HCT116 (cell line): ENCODE measurements at regions not wholly inside any gene's neighbourhood (a gene's known extent, or its start where the extent isn't known, plus 50 kb on each side); places are given as distances from the start of the nearest gene placed in this dataset.

ENCODE experiments used
- ATAC-seq: fragments of 200-7000 bp; cut with Tn5 transposase; 2 replicates; pipeline ENCODE4 v1.9.1; 2020; ENCODE audit warnings: mild to moderate bottlenecking, moderate library complexity
- BruUV-seq: library from RNA; stranded (reverse); fragments of 400-500 nt; replicated peaks from 2 replicates; lab custom pipeline; 2021; lab: Mats Ljungman, UMichigan
- CTCF ChIA-PET: fragments of 300-600 bp; sonication (Branson Sonifier 250); formaldehyde crosslinking; loops from one replicate; lab custom pipeline; 2021; ENCODE audit warnings: antibody characterized with exemption; lab: Charles Lee
- POLR2A ChIA-PET: fragments of 300-600, 350-600 bp; sonication (Branson Sonifier 250); formaldehyde crosslinking; loops from one replicate; lab custom pipeline; 2021; ENCODE audit warnings: antibody characterized with exemption; lab: Charles Lee
- RAD21 ChIA-PET, 2 experiments: fragments of 300-600 bp; sonication (Branson Sonifier 250); formaldehyde crosslinking; loops; one replicate each; lab custom pipeline; 2023; ENCODE audit warnings: low total read pairs in 2 of 2; ENCODE audit not compliant: uncharacterized antibody in 2 of 2, unreplicated experiment in 2 of 2, low non-redundant PET in 1 of 2; lab: Charles Lee
- DNase-seq: peaks from one replicate; pipeline ENCODE4 v3.0.0-alpha.2; 2010; ENCODE audit warnings: low read depth, low spot score
- H2AFZ ChIP-seq: fragments of 200-600 bp; shearing (Covaris generic), sonication (generic); 2 replicates; pipeline ENCODE4 v1.6.1; 2017; ENCODE audit warnings: low read depth, mixed run types, mixed read lengths, antibody characterized with exemption, low read length; ENCODE audit not compliant: poor library complexity, severe bottlenecking
- H3K27ac ChIP-seq: 2 replicates; pipeline ENCODE4 v1.5.1; 2012; ENCODE audit warnings: low read depth, low read length
- H3K27me3 ChIP-seq: fragments of 200-600 bp; sonication (generic); 2 replicates; pipeline ENCODE4 v1.6.1; 2016; ENCODE audit warnings: mixed run types, low read length, mixed read lengths; ENCODE audit not compliant: insufficient read depth
- H3K36me3 ChIP-seq, 2 experiments: fragments of 200-500 bp in 1 of 2; fragments of 200-600 bp in 1 of 2; sonication (Bioruptor generic) in 1 of 2; sonication (generic) in 1 of 2; 2 replicates each; pipeline versions ENCODE4 v1.5.1 to v1.6.1; 2014 to 2016; ENCODE audit warnings: low read length in 2 of 2, inconsistent platforms in 1 of 2, mixed read lengths in 1 of 2, mixed run types in 1 of 2; ENCODE audit not compliant: insufficient read depth in 2 of 2, control insufficient read depth in 1 of 2
- H3K4me1 ChIP-seq, 2 experiments: fragments of 200-600 bp in 1 of 2; sonication (generic) in 1 of 2; 2 replicates each; pipeline versions ENCODE4 v1.5.1 to v1.6.1; 2012 to 2017; ENCODE audit warnings: low read length in 2 of 2, inconsistent platforms in 1 of 2, mild to moderate bottlenecking in 1 of 2, mixed read lengths in 1 of 2, mixed run types in 1 of 2, moderate library complexity in 1 of 2; ENCODE audit not compliant: insufficient read depth in 2 of 2, control insufficient read depth in 1 of 2
- H3K4me2 ChIP-seq: fragments of 200-600 bp; sonication (generic); 2 replicates; pipeline ENCODE4 v1.6.1; 2017; ENCODE audit warnings: mixed run types, low read length, mixed read lengths
- H3K4me3 ChIP-seq, 2 experiments: fragments of 200-600 bp in 1 of 2; sonication (generic) in 1 of 2; replicated peaks in 1 of 2; 2 replicates each; pipeline ENCODE4 v1.5.1; 2011 to 2016; ENCODE audit warnings: low read length in 2 of 2, control low read depth in 1 of 2, low read depth in 1 of 2, mild to moderate bottlenecking in 1 of 2, mixed read lengths in 1 of 2, mixed run types in 1 of 2
- H3K79me2 ChIP-seq: fragments of 200-600 bp; sonication (generic); 2 replicates; pipeline ENCODE4 v1.6.1; 2017; ENCODE audit warnings: mild to moderate bottlenecking, mixed run types, low read length, moderate library complexity, mixed read lengths; ENCODE audit not compliant: insufficient read depth
- H3K9ac ChIP-seq: fragments of 200-600 bp; sonication (generic); 2 replicates; pipeline ENCODE4 v1.6.1; 2016; ENCODE audit warnings: low read length, mixed read lengths
- H3K9me2 ChIP-seq: fragments of 200-600 bp; sonication (generic), shearing (Covaris generic); 2 replicates; pipeline ENCODE4 v1.6.1; 2017; ENCODE audit warnings: mixed run types, mild to moderate bottlenecking, moderate library complexity; ENCODE audit not compliant: insufficient read depth
- H3K9me3 ChIP-seq, 2 experiments: fragments of 200-500 bp in 1 of 2; fragments of 200-600 bp in 1 of 2; sonication (Bioruptor generic) in 1 of 2; sonication (generic) in 1 of 2; 2 replicates each; pipeline ENCODE4 v1.6.1; 2014 to 2017; ENCODE audit warnings: low read length in 2 of 2, mixed read lengths in 2 of 2, inconsistent platforms in 1 of 2, low read depth in 1 of 2, mild to moderate bottlenecking in 1 of 2, mixed run types in 1 of 2, moderate library complexity in 1 of 2; ENCODE audit not compliant: control insufficient read depth in 1 of 2, insufficient read depth in 1 of 2
- H4K20me1 ChIP-seq: fragments of 200-600 bp; sonication (generic), shearing (Covaris generic); 2 replicates; pipeline ENCODE4 v1.6.1; 2017; ENCODE audit warnings: mixed run types, mild to moderate bottlenecking, moderate library complexity; ENCODE audit not compliant: insufficient read depth
- CEBPB ChIP-seq: IDR thresholded peaks from 2 replicates; pipeline ENCODE4 v1.6.1; 2012; ENCODE audit warnings: low read depth
- JUND ChIP-seq: IDR thresholded peaks from 2 replicates; pipeline ENCODE4 v1.6.1; 2012
- POLR2A ChIP-seq: IDR thresholded peaks from 2 replicates; pipeline ENCODE4 v1.7.0; 2011; ENCODE audit warnings: borderline replicate concordance; ENCODE audit not compliant: insufficient read depth, insufficient read length; ENCODE audit errors: extremely low read depth
- SP1 ChIP-seq: IDR thresholded peaks from 2 replicates; pipeline ENCODE4 v1.6.1; 2012; ENCODE audit warnings: low read depth
- YY1 ChIP-seq: IDR thresholded peaks from 2 replicates; pipeline ENCODE4 v1.6.1; 2011; ENCODE audit warnings: low read length, low read depth, moderate library complexity, mild to moderate bottlenecking; ENCODE audit not compliant: insufficient replicate concordance; ENCODE audit errors: extremely low read depth
- ZNF274 ChIP-seq: fragments of 200-500 bp; sonication (Bioruptor generic); IDR thresholded peaks from 2 replicates; pipeline ENCODE4 v1.6.1; 2014; ENCODE audit warnings: mild to moderate bottlenecking, low read depth, low read length, inconsistent platforms
- intact Hi-C: fragments of 100-400 bp; cut with micrococcal nuclease; formaldehyde crosslinking; loops from 2 replicates; pipeline ENCODE4 v1.10.0; 2022
- TF ChIP-seq, protein P1 (sequence below), 3 experiments: fragments of 200-600 bp in 1 of 3; sonication (generic) in 1 of 3; IDR thresholded peaks in 2 of 3; conservative IDR thresholded peaks in 1 of 3; 2 replicates each; pipeline ENCODE4 v1.5.1; 2012 to 2017; ENCODE audit warnings: low read depth in 2 of 3, low read length in 2 of 3, antibody characterized with exemption in 1 of 3, borderline replicate concordance in 1 of 3, control low read depth in 1 of 3, mild to moderate bottlenecking in 1 of 3, mixed read lengths in 1 of 3, mixed run types in 1 of 3, moderate library complexity in 1 of 3; ENCODE audit not compliant: insufficient read depth in 1 of 3

DNA sequence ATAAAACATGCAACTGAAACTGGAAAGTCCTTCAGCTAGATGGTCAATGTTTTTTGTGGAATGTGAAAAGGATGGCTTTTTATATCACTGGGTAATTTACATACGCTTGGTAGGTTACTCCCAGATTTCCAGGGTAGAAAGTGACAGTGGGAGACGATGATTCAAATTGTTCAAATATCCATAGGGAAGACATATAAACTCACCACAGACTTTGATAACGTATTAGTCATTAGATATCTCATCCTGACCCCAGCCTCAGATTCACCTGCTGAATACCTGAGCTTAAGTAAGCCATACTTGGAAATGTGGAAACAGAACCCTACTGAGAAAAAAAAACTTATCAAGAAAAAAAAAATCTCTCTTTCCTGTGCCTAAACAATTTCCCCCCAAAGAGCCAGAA, 169.4 kb downstream of the ZNF674 start:
- TSS peak; percentile 79 for BruUV-seq
- peak overlapping the region; percentile 46 for H3K4me2 ChIP-seq
- H3K4me3 ChIP-seq: no peak overlapping the region
- no peaks in the 10 kb centered on the region for H4K20me1 ChIP-seq
- H3K27ac ChIP-seq: peak overlapping the region; percentile 89
- H3K4me1 ChIP-seq: peaks cover 19 to 39% of the 10 kb centered on the region in 2 experiments
- no peaks in the 10 kb centered on the region for H3K9me2 ChIP-seq
- no peaks in the 10 kb centered on the region for H3K36me3 ChIP-seq
- peak; percentile 16 for DNase-seq
- ChIA-PET POLR2A (interaction anchor here (0.8 kb wide), 1 partner anchor 49 kb away, joined by 4 read pairs; no protein-coding TSS in a partner anchor), CTCF (interaction anchor here (0.6 to 2.3 kb wide), 10 partner anchors 11 to 1053 kb away, joined by 3 to 10 read pairs (median 5); no protein-coding TSS in a partner anchor), RAD21 (interaction anchor here (0.6 to 1.1 kb wide), 7 partner anchors 43 to 1054 kb away, joined by 3 read pairs; no protein-coding TSS in a partner anchor)
- H3K9ac ChIP-seq: peak overlapping the region; percentile 51
- peaks cover 0 to 5% of the 10 kb centered on the region in 2 experiments; a peak in 1 of 4 replicates for H3K9me3 ChIP-seq
- intact Hi-C loops: loop anchor here (2.0 to 10.0 kb wide), 4 partner anchors 191 to 1053 kb away; no protein-coding TSS in a partner anchor
- ATAC-seq: peak; percentile 68
- H3K79me2 ChIP-seq: no peaks in the 10 kb centered on the region
- TF ChIP-seq JUND (0 out of 2 replicates have a peak, but pooled peaks have one; percentile 7), SP1 (0 out of 2 replicates have a peak, but pooled peaks have one; percentile 12)
- TF ChIP-seq, protein P1, sequence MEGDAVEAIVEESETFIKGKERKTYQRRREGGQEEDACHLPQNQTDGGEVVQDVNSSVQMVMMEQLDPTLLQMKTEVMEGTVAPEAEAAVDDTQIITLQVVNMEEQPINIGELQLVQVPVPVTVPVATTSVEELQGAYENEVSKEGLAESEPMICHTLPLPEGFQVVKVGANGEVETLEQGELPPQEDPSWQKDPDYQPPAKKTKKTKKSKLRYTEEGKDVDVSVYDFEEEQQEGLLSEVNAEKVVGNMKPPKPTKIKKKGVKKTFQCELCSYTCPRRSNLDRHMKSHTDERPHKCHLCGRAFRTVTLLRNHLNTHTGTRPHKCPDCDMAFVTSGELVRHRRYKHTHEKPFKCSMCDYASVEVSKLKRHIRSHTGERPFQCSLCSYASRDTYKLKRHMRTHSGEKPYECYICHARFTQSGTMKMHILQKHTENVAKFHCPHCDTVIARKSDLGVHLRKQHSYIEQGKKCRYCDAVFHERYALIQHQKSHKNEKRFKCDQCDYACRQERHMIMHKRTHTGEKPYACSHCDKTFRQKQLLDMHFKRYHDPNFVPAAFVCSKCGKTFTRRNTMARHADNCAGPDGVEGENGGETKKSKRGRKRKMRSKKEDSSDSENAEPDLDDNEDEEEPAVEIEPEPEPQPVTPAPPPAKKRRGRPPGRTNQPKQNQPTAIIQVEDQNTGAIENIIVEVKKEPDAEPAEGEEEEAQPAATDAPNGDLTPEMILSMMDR (IDR thresholded peaks at IDR 0.05 in 2 of 3, conservative IDR thresholded peaks at IDR 0.05 in 1 of 3; ENCODE audit: borderline replicate concordance in 1 of 3, insufficient read depth in 1 of 3, low read depth in 2 of 3, low read length in 2 of 3): no peak
- no peaks in the 10 kb centered on the region for H3K27me3 ChIP-seq
- H2AFZ ChIP-seq: no peak overlapping the region

DNA sequence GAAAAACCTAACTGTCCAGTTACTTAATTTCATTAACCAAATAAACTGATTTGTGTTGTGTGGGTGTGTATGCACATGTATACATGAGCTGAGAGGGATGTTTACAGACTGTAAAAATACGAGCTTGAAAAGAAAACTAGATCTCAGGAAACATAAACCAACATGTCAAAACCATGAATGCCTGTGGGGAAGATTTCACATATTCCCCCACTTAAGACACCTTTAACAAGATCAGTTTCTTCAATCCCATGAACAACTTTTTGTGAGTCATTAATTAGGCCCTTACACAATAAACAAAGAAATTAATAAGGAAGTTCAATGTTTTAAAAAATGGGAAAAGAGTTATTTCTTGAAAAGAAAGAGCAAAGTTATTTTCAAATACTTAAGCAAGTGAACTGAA, 170.8 kb downstream of the ZNF674 start:
- Histone ChIP-seq H3K9ac (no peak overlapping the region; the same call in 1 of the 2 replicates), H3K79me2 (no peaks in the 10 kb centered on the region), H3K9me2 (no peaks in the 10 kb centered on the region), H3K4me2 (no peak overlapping the region), H3K27me3 (no peaks in the 10 kb centered on the region), H2AFZ (no peak overlapping the region), H3K27ac (peak overlapping the region; percentile 89; the same call in 1 of the 2 replicates), H3K9me3 (peaks cover 0 to 5% of the 10 kb centered on the region in 2 experiments; a peak in 1 of 4 replicates), H3K36me3 (no peaks in the 10 kb centered on the region), H3K4me1 (peaks cover 19 to 39% of the 10 kb centered on the region in 2 experiments), H3K4me3 (no peak overlapping the region), H4K20me1 (no peaks in the 10 kb centered on the region)
- ATAC-seq: no peak
- TF ChIP-seq ZNF274 (no peak), POLR2A (no peak), YY1 (no peak), CEBPB (peak; percentile 31; the same call in 1 of the 2 replicates)
- ChIA-PET POLR2A (no interaction called here), CTCF (no interaction called here), RAD21 (no interaction called here)
- no TSS peak for BruUV-seq
- intact Hi-C loops: loop anchor here (10.0 kb wide), 2 partner anchors 190 to 570 kb away; no protein-coding TSS in a partner anchor
- no peak for DNase-seq
